GM19463 (cell line): ENCODE measurements at regions not wholly inside any gene's neighbourhood (a gene's known extent, or its start where the extent isn't known, plus 50 kb on each side); places are given as distances from the start of the nearest gene placed in this dataset.
"Not testable (repeated sequence)": the region's sequence is repeated elsewhere in the genome, so short reads cannot be mapped to it uniquely, and the experiment has no call there.

Experiments used
- ATAC-seq: cut with Tn5 transposase; IDR thresholded peaks from one replicate; pipeline ENCODE4 v1.9.1; 2021; ENCODE audit warnings: mild to moderate bottlenecking, moderate library complexity; ENCODE audit not compliant: unreplicated experiment

GRCh38 chr11:23797624-23798419 lies 699.0 kb upstream of the LUZP2 start:
- no peak for ATAC-seq

- not testable (repeated sequence) for ATAC-seq
Observed at GRCh38 chr11:23834306-23834705, 662.5 kb upstream of the LUZP2 start.

- ATAC-seq = no peak
Observed at GRCh38 chr11:23836981-23837380, 659.9 kb upstream of the LUZP2 start.

- ATAC-seq = no peak
Observed at GRCh38 chr11:23840872-23841271, 656.0 kb upstream of the LUZP2 start.

- no peak for ATAC-seq
Observed at GRCh38 chr11:23846902-23847422, 649.9 kb upstream of the LUZP2 start.

- ATAC-seq = no peak
Observed at GRCh38 chr11:23851216-23851615, 645.6 kb upstream of the LUZP2 start.

GRCh38 chr11:23856654-23857053 lies 640.2 kb upstream of the LUZP2 start:
- ATAC-seq = no peak

GRCh38 chr11:23859087-23859486 lies 637.8 kb upstream of the LUZP2 start:
- ATAC-seq = no peak

- no peak for ATAC-seq
Observed at GRCh38 chr11:23861615-23862014, 635.2 kb upstream of the LUZP2 start.

GRCh38 chr11:23865341-23865975 lies 631.4 kb upstream of the LUZP2 start:
- ATAC-seq = no peak

- no peak for ATAC-seq
Observed at GRCh38 chr11:23866641-23867040, 630.2 kb upstream of the LUZP2 start.

GRCh38 chr11:23869671-23870070 lies 627.2 kb upstream of the LUZP2 start:
- ATAC-seq = no peak

- ATAC-seq = no peak
Observed at GRCh38 chr11:23873406-23873805, 623.4 kb upstream of the LUZP2 start.

GRCh38 chr11:23875176-23875850 lies 621.5 kb upstream of the LUZP2 start:
- ATAC-seq = no peak

GRCh38 chr11:23883426-23884048 lies 613.3 kb upstream of the LUZP2 start:
- not testable (repeated sequence) for ATAC-seq

- ATAC-seq = no peak
Observed at GRCh38 chr11:23884341-23884740, 612.5 kb upstream of the LUZP2 start.

- ATAC-seq = no peak
Observed at GRCh38 chr11:23885801-23886200, 611.1 kb upstream of the LUZP2 start.

- not testable (repeated sequence) for ATAC-seq
Observed at GRCh38 chr11:23887122-23887521, 609.7 kb upstream of the LUZP2 start.

- ATAC-seq = no peak
Observed at GRCh38 chr11:23893126-23893525, 603.7 kb upstream of the LUZP2 start.

GRCh38 chr11:23897453-23898286 lies 599.2 kb upstream of the LUZP2 start:
- no peak for ATAC-seq
